ENCODE measurements at regions not wholly inside any gene's neighbourhood (a gene's known extent, or its start where the extent isn't known, plus 50 kb on each side); places are given as distances from the start of the nearest gene placed in this dataset.
"Not testable (repeated sequence)": the region's sequence is repeated elsewhere in the genome, so short reads cannot be mapped to it uniquely, and the experiment has no call there.

DNA sequence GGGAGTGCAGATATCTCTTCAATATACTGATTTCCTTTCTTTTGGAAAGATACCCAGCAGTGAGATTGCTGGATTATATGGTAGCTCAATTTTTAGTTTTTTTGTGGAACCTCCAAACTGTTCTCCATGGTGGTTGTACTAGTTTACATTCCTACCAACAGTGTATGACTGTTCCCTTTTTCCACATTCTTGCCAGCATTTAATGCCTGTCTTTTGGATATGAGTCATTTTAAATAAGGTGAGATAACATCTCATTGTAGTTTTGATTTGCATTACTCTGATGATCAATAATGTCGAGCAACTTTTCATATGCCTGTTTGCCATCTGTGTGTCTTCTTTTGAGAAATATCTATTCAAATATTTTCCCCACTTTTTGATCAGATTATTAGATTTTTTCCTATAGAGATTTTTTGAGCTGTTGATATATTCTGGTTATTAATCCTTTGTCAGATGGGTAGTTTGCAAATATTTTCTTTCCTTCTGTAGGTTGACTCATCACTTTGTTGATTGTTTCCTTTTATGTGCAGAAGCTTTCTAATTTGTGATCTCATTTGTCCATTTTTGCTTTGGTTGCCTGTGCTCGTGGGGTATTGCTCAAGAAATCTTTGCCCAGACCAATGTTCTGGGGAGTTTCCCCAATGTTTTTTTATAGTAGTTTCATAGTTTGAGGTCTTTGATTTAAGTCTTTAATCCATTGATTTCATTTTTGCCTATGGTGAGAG lies 552.7 kb downstream of the ZNF674 start:
- Histone ChIP-seq H3K36me3 (ENCODE audit: control insufficient read depth, insufficient read depth, low read length) (no peaks in the 10 kb centered on the region), H3K4me1 (ENCODE audit: control insufficient read depth, insufficient read depth, low read length) (no peaks in the 10 kb centered on the region), H3K9me3 (ENCODE audit: control insufficient read depth, low read length) (no peaks in the 10 kb centered on the region), H3K27me3 (ENCODE audit: control insufficient read depth, insufficient read depth, low read length, poor library complexity, severe bottlenecking) (no peaks in the 10 kb centered on the region), H3K4me3 (ENCODE audit: insufficient read depth, low read depth, low read length) (no peak overlapping the region), H3K27ac (ENCODE audit: insufficient read depth, low read depth, low read length, poor library complexity, severe bottlenecking) (no peak overlapping the region)
- WGBS, 2 experiments: 80 to 84% methylated on average over 1 to 2 of the region's 2 CpGs

DNA sequence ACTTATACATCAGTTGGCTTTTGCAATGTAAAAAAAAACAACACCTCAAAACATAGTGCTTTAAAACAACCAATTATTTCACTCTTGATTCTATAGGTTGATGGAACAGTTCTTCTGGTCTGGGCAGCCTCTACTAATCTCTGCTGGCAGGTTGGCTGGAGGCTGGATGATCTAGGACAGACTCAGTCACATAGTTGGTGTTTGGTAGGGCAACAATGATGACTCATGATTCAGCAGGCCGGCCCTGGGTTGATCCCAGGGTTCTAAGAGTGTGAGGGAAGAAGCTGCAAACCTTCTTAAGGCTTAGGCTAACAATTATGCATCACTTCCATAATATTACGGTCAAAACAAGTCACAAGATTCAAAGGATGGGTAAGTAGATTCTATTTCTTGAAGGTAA lies 558.2 kb downstream of the ZNF674 start:
- Histone ChIP-seq H3K4me1 (ENCODE audit: control insufficient read depth, insufficient read depth, low read length) (no peaks in the 10 kb centered on the region), H3K27ac (ENCODE audit: insufficient read depth, low read depth, low read length, poor library complexity, severe bottlenecking) (no peak overlapping the region), H3K36me3 (ENCODE audit: control insufficient read depth, insufficient read depth, low read length) (no peaks in the 10 kb centered on the region), H3K9me3 (ENCODE audit: control insufficient read depth, low read length) (no peaks in the 10 kb centered on the region), H3K27me3 (ENCODE audit: control insufficient read depth, insufficient read depth, low read length, poor library complexity, severe bottlenecking) (no peaks in the 10 kb centered on the region), H3K4me3 (ENCODE audit: insufficient read depth, low read depth, low read length) (no peak overlapping the region)
- 83% methylated on average over 2 of the region's 2 CpGs; no CpG with 5 or more reads in 1 of the 2 experiments for WGBS, 2 experiments

- no peaks in the 10 kb centered on the region for H3K27me3 ChIP-seq (ENCODE audit: control insufficient read depth, insufficient read depth, low read length, poor library complexity, severe bottlenecking)
- H3K4me3 ChIP-seq (ENCODE audit: insufficient read depth, low read depth, low read length): no peak overlapping the region
- H3K9me3 ChIP-seq (ENCODE audit: control insufficient read depth, low read length): no peaks in the 10 kb centered on the region
- no CpG with 5 or more reads among the region's 1 CpG for WGBS, 2 experiments
- H3K4me1 ChIP-seq (ENCODE audit: control insufficient read depth, insufficient read depth, low read length): no peaks in the 10 kb centered on the region
- no peaks in the 10 kb centered on the region for H3K36me3 ChIP-seq (ENCODE audit: control insufficient read depth, insufficient read depth, low read length)
- H3K27ac ChIP-seq (ENCODE audit: insufficient read depth, low read depth, low read length, poor library complexity, severe bottlenecking): no peak overlapping the region
Measured at GRCh38 chrX:45986081-45986480, 559.1 kb downstream of the ZNF674 start.

GRCh38 chrX:45982958-45983727 lies 562.1 kb downstream of the ZNF674 start:
- not testable (repeated sequence) for H3K36me3 ChIP-seq (ENCODE audit: control insufficient read depth, insufficient read depth, low read length); H3K9me3 ChIP-seq (ENCODE audit: control insufficient read depth, low read length); H3K4me1 ChIP-seq (ENCODE audit: control insufficient read depth, insufficient read depth, low read length); H3K4me3 ChIP-seq (ENCODE audit: insufficient read depth, low read depth, low read length); H3K27ac ChIP-seq (ENCODE audit: insufficient read depth, low read depth, low read length, poor library complexity, severe bottlenecking); H3K27me3 ChIP-seq (ENCODE audit: control insufficient read depth, insufficient read depth, low read length, poor library complexity, severe bottlenecking)
- WGBS, 2 experiments: 95 to 96% methylated on average over 14 of the region's 14 CpGs

DNA sequence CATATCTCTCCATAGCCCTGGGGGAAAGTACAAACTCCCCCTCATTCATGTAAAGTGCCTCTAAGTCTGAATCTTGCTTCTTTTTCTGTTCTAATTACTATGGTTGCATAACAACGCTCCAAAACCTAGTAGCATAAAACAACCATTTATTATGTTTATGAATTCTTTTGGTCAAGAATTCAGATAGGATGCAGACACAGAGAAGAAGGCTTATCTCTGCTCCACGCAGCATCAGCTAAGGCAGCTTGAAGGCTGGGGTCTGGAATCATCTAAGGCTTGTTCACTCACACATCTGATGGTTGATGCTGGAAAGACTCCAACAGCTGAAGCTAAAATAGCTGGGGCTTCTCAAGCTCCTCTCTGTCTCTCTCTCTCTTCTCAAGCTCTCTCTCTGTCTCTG lies 564.5 kb downstream of the ZNF674 start:
- no peaks in the 10 kb centered on the region for H3K4me1 ChIP-seq (ENCODE audit: control insufficient read depth, insufficient read depth, low read length)
- no peak overlapping the region for H3K4me3 ChIP-seq (ENCODE audit: insufficient read depth, low read depth, low read length)
- no peaks in the 10 kb centered on the region for H3K9me3 ChIP-seq (ENCODE audit: control insufficient read depth, low read length)
- no peaks in the 10 kb centered on the region for H3K27me3 ChIP-seq (ENCODE audit: control insufficient read depth, insufficient read depth, low read length, poor library complexity, severe bottlenecking)
- no peak overlapping the region for H3K27ac ChIP-seq (ENCODE audit: insufficient read depth, low read depth, low read length, poor library complexity, severe bottlenecking)
- 92 to 100% methylated on average over 1 of the region's 2 CpGs for WGBS, 2 experiments
- H3K36me3 ChIP-seq (ENCODE audit: control insufficient read depth, insufficient read depth, low read length): no peaks in the 10 kb centered on the region

DNA sequence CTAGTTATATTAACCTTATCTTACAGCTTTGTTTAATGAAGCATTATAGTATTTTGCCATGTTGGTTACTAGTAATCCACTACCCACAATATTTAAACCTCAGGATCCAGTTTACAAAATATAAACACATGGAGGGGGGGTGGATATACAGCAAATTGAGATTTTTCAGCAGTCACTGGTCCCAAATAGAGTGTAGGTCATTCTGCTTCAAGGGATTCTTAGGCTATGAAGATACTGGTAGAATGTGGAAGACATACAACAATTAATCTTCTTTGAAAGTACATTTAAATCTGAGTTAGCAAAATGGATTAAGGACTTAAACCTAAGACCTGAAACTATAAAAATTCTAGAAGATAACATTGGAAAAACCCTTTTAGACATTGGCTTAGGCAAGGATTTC lies 569.6 kb downstream of the ZNF674 start:
- no peaks in the 10 kb centered on the region for H3K4me1 ChIP-seq (ENCODE audit: control insufficient read depth, insufficient read depth, low read length)
- no peak overlapping the region for H3K27ac ChIP-seq (ENCODE audit: insufficient read depth, low read depth, low read length, poor library complexity, severe bottlenecking)
- H3K9me3 ChIP-seq (ENCODE audit: control insufficient read depth, low read length): no peaks in the 10 kb centered on the region
- no peak overlapping the region for H3K4me3 ChIP-seq (ENCODE audit: insufficient read depth, low read depth, low read length)
- H3K27me3 ChIP-seq (ENCODE audit: control insufficient read depth, insufficient read depth, low read length, poor library complexity, severe bottlenecking): no peaks in the 10 kb centered on the region
- no peaks in the 10 kb centered on the region for H3K36me3 ChIP-seq (ENCODE audit: control insufficient read depth, insufficient read depth, low read length)

DNA sequence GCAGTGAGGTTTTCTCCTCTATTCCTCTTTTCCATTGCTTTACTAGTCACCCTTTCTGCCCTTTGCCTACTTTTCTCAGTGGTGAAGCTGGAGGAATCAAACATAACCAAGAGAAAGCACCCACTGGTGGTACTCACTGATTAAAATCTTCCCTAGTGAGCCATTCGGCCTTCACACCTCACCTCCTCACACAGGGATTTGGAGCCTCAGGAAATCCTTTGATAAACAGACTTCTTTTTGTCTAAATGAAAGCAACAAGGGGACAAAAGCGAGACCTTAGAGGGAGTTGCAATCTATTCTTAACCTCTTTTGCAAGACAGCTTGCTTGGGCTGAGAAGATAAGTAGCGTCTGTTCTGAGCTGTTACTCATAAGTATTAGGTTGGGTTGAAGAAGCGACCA lies 572.6 kb downstream of the ZNF674 start:
- Histone ChIP-seq H3K4me3 (ENCODE audit: insufficient read depth, low read depth, low read length) (no peak overlapping the region), H3K27ac (ENCODE audit: insufficient read depth, low read depth, low read length, poor library complexity, severe bottlenecking) (no peak overlapping the region), H3K36me3 (ENCODE audit: control insufficient read depth, insufficient read depth, low read length) (no peaks in the 10 kb centered on the region), H3K4me1 (ENCODE audit: control insufficient read depth, insufficient read depth, low read length) (no peaks in the 10 kb centered on the region), H3K9me3 (ENCODE audit: control insufficient read depth, low read length) (no peaks in the 10 kb centered on the region), H3K27me3 (ENCODE audit: control insufficient read depth, insufficient read depth, low read length, poor library complexity, severe bottlenecking) (no peaks in the 10 kb centered on the region)
- 29 to 43% methylated on average over 2 of the region's 4 CpGs for WGBS, 2 experiments

DNA sequence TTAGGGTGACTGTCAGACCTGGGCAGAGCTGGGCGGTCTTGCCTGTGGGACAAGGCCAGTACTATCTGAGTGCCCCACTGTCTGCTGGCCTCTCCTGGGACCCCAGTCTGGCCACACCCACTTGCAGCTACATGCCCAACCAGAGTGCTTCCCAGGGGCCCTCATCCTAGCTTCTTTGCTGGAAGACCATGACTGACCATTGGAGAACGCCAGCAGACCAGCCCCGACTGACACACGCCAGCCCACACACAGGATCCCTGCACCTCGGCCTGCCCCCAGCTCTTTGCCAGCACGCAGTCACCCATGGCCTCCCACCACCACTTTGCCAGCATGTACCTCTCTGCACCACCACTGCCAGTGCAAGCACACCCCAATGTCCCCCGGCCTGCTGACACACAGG lies 585.7 kb downstream of the ZNF674 start:
- no peaks in the 10 kb centered on the region for H3K27me3 ChIP-seq (ENCODE audit: control insufficient read depth, insufficient read depth, low read length, poor library complexity, severe bottlenecking)
- no peak overlapping the region for H3K4me3 ChIP-seq (ENCODE audit: insufficient read depth, low read depth, low read length)
- no peak overlapping the region for H3K27ac ChIP-seq (ENCODE audit: insufficient read depth, low read depth, low read length, poor library complexity, severe bottlenecking)
- no peaks in the 10 kb centered on the region for H3K9me3 ChIP-seq (ENCODE audit: control insufficient read depth, low read length)
- H3K4me1 ChIP-seq (ENCODE audit: control insufficient read depth, insufficient read depth, low read length): no peaks in the 10 kb centered on the region
- no peaks in the 10 kb centered on the region for H3K36me3 ChIP-seq (ENCODE audit: control insufficient read depth, insufficient read depth, low read length)
- 96 to 97% methylated on average over 7 of the region's 7 CpGs for WGBS, 2 experiments

DNA sequence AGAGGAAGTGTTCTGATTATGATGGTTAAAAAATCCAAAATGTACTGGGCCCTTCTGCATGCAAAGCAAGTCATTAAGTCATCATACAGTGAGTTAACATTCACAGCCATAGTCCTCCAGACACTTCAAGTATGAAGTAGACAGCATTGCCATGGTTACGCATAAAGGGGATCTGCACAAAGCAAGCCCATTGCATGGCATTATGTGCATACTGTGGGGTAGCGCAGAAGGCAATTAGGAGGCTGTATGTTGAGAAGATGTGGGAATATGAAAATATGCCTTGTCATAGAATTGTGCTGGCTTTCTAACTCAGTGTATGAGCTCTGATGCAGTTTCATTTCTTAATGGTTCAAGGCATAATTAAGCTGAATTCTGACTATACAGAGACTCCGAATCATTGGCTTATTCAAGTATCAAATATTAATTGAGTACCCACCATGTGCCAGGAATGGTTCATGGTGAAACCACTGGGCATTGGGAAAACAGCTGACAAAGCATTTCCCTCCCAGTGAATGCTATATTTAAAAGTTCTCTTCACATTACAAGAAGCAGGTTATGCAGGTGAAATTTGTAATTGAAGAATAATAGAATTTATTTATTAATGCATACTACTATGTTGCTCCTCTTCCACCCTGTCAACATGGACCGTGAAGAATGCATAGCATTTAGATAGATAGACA lies 588.9 kb downstream of the ZNF674 start:
- no peak overlapping the region for H3K27ac ChIP-seq (ENCODE audit: insufficient read depth, low read depth, low read length, poor library complexity, severe bottlenecking)

GRCh38 chrX:45955661-45956060 lies 589.6 kb downstream of the ZNF674 start:
- no peaks in the 10 kb centered on the region for H3K4me1 ChIP-seq (ENCODE audit: control insufficient read depth, insufficient read depth, low read length)
- no peak overlapping the region for H3K4me3 ChIP-seq (ENCODE audit: insufficient read depth, low read depth, low read length)
- no peak overlapping the region for H3K27ac ChIP-seq (ENCODE audit: insufficient read depth, low read depth, low read length, poor library complexity, severe bottlenecking)
- no peaks in the 10 kb centered on the region for H3K27me3 ChIP-seq (ENCODE audit: control insufficient read depth, insufficient read depth, low read length, poor library complexity, severe bottlenecking)
- WGBS, 2 experiments: 92 to 94% methylated on average over 1 of the region's 1 CpG
- H3K9me3 ChIP-seq (ENCODE audit: control insufficient read depth, low read length): no peaks in the 10 kb centered on the region
- no peaks in the 10 kb centered on the region for H3K36me3 ChIP-seq (ENCODE audit: control insufficient read depth, insufficient read depth, low read length)

More for the DNA sequence above, 588.9 kb downstream of the ZNF674 start:
- WGBS, 2 experiments: 92 to 96% methylated on average over 3 of the region's 4 CpGs
- Histone ChIP-seq H3K4me3 (ENCODE audit: insufficient read depth, low read depth, low read length) (no peak overlapping the region), H3K9me3 (ENCODE audit: control insufficient read depth, low read length) (no peaks in the 10 kb centered on the region), H3K27me3 (ENCODE audit: control insufficient read depth, insufficient read depth, low read length, poor library complexity, severe bottlenecking) (no peaks in the 10 kb centered on the region), H3K36me3 (ENCODE audit: control insufficient read depth, insufficient read depth, low read length) (no peaks in the 10 kb centered on the region), H3K4me1 (ENCODE audit: control insufficient read depth, insufficient read depth, low read length) (no peaks in the 10 kb centered on the region)
